ENCODE measurements at regions not wholly inside any gene's neighbourhood (a gene's known extent, or its start where the extent isn't known, plus 50 kb on each side); places are given as distances from the start of the nearest gene placed in this dataset.

DNA sequence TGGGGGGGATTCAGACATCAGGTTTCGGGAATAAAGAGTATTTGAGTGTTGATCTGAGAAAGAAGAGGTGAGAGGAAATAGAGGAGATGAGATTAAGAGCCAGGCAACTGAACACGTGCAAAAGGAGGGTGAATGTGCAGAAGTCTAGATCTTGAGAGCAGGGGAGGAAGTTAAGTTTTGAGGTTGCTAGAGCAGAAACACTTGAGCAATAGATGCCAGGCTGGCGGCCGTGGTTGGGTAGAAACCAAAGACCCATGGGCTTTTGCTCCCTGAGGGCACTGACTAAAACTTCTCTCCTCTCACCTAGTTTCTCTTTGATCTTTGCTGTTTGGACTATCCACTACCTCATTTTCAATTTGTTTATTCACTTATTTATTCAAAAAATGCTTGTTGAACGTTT lies 116.0 kb downstream of the CDC42EP3 start:
- Histone ChIP-seq H3K36me3 (no peaks in the 10 kb centered on the region), H3K4me3 (ENCODE audit: low read depth, low read length) (no peak overlapping the region), H3K4me1 (peaks cover 34% of the 10 kb centered on the region), H3K27me3 (no peaks in the 10 kb centered on the region), H3K9me3 (no peaks in the 10 kb centered on the region)
- no peak for DNase-seq
- TF ChIP-seq, protein P1, sequence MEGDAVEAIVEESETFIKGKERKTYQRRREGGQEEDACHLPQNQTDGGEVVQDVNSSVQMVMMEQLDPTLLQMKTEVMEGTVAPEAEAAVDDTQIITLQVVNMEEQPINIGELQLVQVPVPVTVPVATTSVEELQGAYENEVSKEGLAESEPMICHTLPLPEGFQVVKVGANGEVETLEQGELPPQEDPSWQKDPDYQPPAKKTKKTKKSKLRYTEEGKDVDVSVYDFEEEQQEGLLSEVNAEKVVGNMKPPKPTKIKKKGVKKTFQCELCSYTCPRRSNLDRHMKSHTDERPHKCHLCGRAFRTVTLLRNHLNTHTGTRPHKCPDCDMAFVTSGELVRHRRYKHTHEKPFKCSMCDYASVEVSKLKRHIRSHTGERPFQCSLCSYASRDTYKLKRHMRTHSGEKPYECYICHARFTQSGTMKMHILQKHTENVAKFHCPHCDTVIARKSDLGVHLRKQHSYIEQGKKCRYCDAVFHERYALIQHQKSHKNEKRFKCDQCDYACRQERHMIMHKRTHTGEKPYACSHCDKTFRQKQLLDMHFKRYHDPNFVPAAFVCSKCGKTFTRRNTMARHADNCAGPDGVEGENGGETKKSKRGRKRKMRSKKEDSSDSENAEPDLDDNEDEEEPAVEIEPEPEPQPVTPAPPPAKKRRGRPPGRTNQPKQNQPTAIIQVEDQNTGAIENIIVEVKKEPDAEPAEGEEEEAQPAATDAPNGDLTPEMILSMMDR (IDR thresholded peaks at IDR 0.05; ENCODE audit: low read depth, low read length): no peak

DNA sequence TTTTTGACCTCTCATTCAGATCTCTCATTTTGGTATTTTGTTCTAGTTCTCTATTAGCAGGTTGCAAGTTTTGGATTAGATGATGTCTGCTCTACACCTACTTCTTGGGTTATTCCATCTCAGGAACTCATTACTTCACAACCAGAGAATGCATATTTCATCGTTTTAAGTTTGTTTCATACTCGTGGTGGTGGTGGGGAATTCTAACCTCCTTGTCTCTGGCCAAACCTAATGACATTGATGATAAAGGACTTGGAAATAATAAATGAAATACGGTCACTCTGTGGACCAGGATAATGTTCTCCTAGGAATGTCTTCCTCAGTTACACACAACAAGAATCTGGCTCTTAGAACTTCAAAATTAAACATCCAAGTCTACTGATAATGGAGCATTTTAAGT lies 115.2 kb downstream of the CDC42EP3 start:
- TF ChIP-seq, protein P1 (IDR thresholded peaks at IDR 0.05; ENCODE audit: low read depth, low read length): no peak
- Histone ChIP-seq H3K9me3 (no peaks in the 10 kb centered on the region), H3K4me1 (peaks cover 40% of the 10 kb centered on the region), H3K36me3 (no peaks in the 10 kb centered on the region), H3K27me3 (no peaks in the 10 kb centered on the region), H3K4me3 (ENCODE audit: low read depth, low read length) (no peak overlapping the region)
- DNase-seq: no peak

DNA sequence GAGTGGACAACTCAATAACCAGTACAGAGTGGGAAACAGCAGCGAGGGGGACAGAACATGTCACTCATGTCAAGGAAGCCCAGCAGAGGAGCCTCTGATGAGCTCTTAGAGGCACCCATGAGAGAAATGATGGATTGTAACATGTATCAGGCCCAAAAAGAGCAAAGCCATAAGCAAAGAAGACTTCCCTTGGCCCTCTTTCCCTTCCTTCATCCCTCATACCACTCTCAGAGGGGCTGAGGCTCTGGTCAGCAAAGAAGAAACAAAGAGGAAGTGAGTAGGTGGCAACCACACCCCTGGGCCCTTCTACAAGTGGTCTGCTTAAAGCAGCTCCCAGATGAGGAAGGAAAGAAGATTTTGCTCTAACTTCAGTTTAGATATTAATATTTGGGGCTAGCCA lies 112.8 kb downstream of the CDC42EP3 start:
- no peak overlapping the region for H3K4me3 ChIP-seq (ENCODE audit: low read depth, low read length)
- H3K9me3 ChIP-seq: no peaks in the 10 kb centered on the region; the same call in 1 of the 2 replicates
- TF ChIP-seq, protein P1 (IDR thresholded peaks at IDR 0.05; ENCODE audit: low read depth, low read length): no peak
- no peaks in the 10 kb centered on the region for H3K36me3 ChIP-seq
- no peak for DNase-seq
- peaks cover 36% of the 10 kb centered on the region for H3K4me1 ChIP-seq
- no peaks in the 10 kb centered on the region for H3K27me3 ChIP-seq

DNA sequence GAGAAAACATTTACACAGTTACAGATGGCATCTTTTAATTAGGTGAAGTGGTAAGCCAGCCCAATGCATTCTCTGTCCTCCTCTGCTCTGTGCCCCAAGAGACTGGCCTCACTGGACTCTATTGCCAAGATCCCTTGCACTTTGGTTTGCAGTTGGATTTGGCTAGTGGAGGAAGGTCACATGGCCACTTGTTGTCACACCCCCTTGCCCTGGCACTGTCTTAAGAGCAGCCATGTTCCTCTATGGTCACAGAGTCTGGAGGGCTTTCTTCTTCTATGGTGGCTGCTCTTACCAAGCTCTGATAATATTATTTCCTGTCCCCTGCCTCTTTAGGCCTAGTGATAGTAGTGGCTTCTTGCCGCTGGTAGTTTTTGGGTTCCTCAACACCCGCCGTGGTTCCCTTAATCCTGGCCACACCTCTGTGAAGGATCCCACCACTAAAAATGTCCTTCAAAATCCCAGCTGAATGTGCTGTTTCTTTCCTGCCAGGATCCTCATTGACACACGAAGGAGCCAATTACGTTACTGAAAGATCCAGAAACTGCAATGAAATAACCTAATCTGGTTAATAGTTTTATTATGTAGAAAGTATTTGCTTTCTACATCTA lies 111.1 kb downstream of the CDC42EP3 start:
- peaks cover 40% of the 10 kb centered on the region for H3K4me1 ChIP-seq
- H3K27me3 ChIP-seq: no peaks in the 10 kb centered on the region
- DNase-seq: no peak
- H3K9me3 ChIP-seq: no peaks in the 10 kb centered on the region; the same call in 1 of the 2 replicates
- no peak overlapping the region for H3K4me3 ChIP-seq (ENCODE audit: low read depth, low read length)
- no peaks in the 10 kb centered on the region for H3K36me3 ChIP-seq
- TF ChIP-seq, protein P1 (IDR thresholded peaks at IDR 0.05; ENCODE audit: low read depth, low read length): no peak

DNA sequence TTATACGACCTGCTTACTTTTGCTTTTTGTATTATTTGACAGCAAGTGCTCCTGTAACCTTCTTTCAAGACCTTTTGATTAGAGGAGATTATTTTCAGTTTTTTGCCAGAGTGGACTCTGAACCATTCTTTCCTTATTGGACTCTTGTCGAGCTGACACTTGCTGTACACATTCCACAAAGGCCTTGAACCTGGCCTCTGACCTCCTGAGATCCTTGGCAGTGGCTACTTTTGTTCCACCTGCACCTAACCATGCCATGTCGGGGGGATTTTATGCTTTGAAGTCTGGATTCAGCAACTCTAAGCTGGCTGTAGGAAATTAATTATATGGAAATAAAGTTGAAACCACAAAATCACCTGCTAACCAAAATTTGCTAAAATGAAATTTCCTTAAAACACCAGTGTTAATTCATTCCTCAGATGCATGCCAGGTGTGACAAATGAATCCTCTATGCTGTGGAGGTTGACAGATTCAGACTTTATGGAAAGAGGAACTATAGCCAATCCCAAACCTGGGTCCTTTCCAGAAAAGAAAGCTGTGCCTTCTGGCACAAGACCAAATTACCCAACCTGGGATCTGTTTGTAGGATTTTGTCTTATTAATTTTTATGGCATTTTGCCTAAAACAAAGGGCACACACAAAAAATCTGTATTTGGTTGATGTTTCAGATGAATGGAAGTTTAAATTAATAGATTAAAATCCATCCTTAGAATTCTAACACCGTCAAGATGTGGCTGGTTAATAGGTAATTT lies 110.4 kb downstream of the CDC42EP3 start:
- Histone ChIP-seq H3K9me3 (no peaks in the 10 kb centered on the region; the same call in 1 of the 2 replicates), H3K4me1 (peaks cover 40% of the 10 kb centered on the region), H3K27me3 (no peaks in the 10 kb centered on the region), H3K4me3 (ENCODE audit: low read depth, low read length) (no peak overlapping the region), H3K36me3 (no peaks in the 10 kb centered on the region)
- no peak for DNase-seq
- TF ChIP-seq, protein P1 (IDR thresholded peaks at IDR 0.05; ENCODE audit: low read depth, low read length): no peak

Measured in BE2C (cell line).